GM23248 (cell line): ENCODE measurements at regions not wholly inside any gene's neighbourhood (a gene's known extent, or its start where the extent isn't known, plus 50 kb on each side); places are given as distances from the start of the nearest gene placed in this dataset.

Source experiments
- EZH2 ChIP-seq: fragments of 200-600 bp; sonication (generic); IDR thresholded peaks from 2 replicates; pipeline ENCODE4 v1.6.1; 2018; ENCODE audit warnings: antibody characterized with exemption, mild to moderate bottlenecking; ENCODE audit not compliant: insufficient read depth, poor library complexity, severe bottlenecking
- EZH2phosphoT487 ChIP-seq: fragments of 200-600 bp; sonication (generic); IDR thresholded peaks from 2 replicates; pipeline ENCODE4 v1.6.1; 2018; ENCODE audit warnings: antibody characterized with exemption, moderate library complexity, mild to moderate bottlenecking, low read depth; ENCODE audit not compliant: insufficient read depth

DNA sequence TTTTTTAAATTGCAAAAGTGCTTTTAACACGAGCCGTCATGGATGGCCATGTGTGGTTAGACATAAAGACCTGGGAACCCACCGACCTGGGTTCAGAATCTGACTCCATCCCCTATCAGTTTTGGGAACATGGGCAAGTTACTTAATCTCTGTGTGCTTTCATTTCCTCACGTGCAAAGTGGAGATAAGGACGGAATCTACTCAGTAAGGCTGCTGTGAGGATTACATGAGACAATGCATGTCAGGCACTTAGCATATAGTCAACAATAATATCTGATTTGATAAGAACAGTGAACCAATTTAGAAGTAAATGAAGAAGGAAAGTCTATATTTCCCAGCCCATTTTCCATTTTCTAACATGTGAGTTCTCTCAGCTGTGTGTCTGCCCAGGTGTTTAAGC is 235.4 kb downstream of the SUDS3 start:
- TF ChIP-seq EZH2: no peak
- TF ChIP-seq EZH2phosphoT487: no peak
